CD1c-positive myeloid dendritic cell (primary cell): ENCODE measurements at regions not wholly inside any gene's neighbourhood (a gene's known extent, or its start where the extent isn't known, plus 50 kb on each side); places are given as distances from the start of the nearest gene placed in this dataset.

Experiments
- DNase-seq: peaks from one replicate; pipeline ENCODE4 v3.0.0-alpha.2; 2016; ENCODE audit errors: extremely low spot score

DNA sequence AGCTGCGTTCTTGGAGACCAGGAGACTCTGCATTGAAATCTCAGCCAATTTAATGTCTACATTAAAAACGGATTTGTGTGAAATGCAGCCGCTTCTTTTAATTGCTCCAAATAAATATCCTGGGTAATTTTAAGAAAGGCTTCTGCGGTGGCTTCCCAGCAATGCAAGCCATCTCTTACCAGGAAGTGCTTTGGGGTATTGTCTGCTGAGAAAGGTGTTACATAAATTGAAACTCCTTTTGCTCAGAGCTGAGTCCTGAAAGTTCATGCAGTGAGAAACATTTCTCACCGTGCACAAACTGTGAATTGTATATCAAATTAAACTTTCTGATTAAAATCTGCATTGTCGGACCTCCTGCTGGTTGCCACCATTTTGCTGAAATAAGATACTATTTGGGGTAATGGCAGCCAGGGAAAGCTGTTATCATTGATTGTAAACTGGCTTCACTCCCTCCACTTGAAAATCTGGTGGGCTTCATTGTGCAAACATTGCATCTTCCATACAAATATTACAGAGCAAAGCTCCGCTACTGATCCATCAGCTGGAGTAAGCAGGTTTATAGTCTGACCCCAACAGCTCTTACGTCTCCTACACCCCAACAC, 59.5 kb downstream of the ZIC5 start:
- no peak for DNase-seq

DNA sequence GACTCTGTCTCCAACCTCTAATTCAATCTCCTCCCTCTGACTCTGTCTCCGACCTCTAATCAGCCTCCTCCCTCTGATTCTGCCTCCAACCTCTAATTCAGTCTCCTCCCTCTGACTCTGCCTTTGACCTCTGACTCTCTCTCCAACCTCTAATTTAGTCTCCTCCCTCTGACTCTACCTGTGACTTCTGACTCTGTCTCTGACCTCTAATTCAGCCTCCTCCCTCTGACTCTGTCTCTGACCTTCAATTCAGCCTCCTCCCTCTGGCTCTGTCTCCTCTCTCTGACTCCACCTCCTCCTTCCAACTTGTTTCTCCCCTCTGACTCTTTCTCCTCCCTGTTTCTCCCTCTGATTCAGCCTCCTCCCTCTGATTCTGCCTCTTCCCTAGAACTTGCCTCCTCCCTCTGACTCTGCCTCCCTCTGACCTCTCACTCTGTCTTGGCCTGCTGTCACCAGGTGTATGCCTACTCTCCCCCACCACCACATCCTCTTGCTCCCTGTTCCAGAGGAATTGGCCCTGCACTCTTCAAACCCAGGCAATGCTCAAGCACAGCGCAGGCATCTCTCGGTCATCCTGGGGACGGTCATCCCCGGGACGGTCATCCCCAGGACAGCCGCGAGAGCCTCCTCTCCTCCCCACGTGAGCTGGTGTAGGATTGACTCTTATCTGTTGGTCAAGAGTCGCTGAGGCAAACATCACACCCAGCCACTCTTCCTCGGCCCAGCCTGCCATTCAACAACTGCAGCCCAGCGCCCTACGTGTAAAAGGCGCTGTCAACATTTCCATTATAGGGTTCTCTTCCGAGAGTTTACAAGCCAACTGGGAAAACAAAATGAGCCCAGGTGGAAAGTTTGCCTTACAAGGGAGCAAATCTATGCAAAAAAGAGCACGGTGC, 60.2 kb downstream of the ZIC5 start:
- no peak for DNase-seq

DNA sequence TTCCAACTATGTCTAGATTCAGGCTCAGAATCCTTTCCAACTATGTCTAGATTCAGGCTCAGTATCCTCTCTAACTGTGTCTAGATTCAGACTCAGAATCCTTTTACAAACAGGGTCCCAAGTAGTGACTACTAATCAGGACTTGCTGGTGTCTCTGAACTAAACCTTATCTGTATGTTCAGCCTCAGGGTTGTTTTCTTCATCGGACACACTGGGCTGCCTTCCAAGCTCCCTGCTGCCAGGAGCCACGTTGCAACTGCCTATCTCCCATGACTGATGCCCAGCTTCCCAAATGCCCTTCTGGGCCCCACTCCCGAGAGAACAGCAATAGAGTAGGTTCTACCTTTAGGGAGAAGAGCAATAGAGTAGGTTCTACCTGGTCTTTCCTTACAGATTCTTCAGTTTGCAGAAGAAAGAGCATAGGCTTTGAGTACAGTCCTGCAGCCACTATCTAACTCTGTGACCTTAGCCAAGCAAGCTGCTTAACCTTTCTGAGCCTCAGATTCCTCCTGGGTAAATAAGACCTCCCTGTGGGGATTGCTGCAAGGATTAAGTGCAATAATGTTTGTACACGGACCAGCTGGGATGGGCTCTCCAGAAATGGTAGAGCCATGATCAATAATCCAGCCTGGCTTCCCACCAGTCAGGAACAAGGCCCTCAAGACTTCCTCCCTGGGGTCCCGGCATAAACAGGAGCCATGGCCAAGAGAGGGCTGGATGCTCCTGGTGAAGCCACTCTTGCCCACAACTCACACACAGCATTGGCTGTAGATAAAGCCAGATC, 61.5 kb downstream of the ZIC5 start:
- no peak for DNase-seq

DNA sequence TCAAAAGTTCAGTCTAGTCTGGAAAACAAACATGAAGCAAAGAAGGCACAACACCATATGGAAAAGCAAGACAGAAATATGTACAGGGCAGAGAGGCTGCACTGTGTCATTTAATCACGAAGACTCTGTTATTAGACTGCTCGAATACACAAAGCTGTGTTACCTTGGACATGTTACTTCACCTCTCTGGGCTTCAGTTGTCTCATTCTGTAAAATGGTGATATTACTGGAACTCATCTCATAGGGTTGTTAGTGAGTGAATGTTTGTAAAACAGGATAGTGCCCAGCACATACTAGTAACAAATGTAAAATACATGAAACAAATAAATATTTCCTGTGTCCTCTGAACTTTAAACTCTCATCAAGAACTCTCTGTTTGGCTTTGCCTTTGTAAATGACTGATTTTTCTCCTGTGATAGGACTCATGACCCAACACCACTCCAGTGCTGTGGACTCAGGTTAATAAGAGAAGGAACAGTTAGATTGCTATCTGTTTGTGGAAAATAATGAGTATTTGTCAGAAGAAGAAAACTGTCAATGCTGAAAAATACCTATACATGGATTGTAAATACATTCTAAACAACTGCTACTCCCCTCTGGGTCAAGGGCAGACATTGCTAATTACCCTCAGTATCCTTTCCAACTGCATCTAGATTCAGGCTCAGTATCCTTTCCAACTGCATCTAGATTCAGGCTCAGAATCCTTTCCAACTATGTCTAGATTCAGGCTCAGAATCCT, 62.3 kb downstream of the ZIC5 start:
- no peak for DNase-seq

DNA sequence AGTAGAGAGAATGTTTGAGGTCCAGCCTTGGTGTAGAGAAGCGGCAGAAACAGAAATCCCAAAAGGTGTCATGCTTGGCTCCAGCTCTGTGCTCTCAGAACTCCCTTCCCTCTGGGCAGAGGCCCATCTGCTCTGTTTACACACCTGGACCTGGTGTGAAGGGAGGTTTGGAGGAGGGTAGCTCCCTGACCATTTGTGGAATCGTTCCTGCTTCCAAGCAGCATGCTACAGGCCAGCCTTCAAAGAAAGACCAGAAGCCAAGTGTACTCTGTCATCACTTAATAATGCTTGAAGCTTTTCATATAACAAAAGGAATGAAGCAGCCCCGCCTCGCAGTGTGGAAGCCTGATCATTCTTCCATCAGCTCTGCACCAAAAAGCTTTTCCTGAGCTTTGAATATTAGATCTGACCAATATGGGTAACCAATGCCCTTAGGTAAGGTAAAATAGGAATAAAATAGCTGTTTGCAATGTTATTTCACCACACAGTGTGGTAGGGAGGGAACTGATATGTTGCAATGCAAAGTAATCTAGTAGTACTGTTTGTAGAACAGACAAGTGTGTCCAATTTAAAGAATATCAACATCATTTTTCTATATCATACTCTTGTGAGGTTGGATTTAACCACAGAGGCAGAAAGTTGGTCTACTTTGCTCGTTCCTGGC, 63.3 kb downstream of the ZIC5 start:
- DNase-seq, result no peak

DNA sequence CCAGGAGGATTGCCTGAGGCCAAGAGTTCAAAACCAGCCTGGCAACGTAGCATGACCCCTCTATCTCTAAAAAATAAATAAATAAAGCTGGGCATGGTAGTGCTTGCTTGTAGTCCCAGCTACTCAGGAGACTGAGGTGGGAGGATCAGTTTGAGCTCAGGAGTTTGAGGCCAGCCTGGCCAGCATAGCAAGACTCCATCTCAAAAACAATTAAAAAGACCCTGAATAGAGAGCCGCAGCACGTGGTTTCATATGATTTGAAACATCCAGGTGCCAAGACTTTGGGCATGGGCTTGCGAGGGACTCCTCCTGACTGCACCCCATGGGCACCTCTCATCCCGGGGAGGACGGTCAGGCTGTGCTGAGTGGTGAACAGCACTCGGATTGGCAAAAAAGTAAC, 63.9 kb downstream of the ZIC5 start:
- DNase-seq, result no peak

DNA sequence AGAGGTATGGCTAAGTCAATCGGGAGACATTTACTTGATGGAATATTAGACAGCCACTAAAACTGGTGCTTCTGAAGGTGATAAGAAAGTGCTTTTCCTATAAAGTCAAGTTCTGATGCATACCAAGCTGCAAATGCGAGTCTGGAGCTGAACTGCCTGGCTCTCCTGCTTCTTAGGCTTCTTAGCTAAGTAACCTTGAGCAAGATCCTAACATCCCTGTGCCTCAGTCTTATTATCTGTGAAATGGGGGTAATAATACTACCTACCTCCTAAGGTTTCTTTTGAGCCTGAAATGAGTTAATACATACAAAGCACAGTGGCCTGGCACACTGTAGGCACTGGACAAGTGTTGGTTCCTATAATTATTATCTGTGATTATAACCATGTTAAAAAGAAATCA, 64.5 kb downstream of the ZIC5 start:
- no peak for DNase-seq

DNA sequence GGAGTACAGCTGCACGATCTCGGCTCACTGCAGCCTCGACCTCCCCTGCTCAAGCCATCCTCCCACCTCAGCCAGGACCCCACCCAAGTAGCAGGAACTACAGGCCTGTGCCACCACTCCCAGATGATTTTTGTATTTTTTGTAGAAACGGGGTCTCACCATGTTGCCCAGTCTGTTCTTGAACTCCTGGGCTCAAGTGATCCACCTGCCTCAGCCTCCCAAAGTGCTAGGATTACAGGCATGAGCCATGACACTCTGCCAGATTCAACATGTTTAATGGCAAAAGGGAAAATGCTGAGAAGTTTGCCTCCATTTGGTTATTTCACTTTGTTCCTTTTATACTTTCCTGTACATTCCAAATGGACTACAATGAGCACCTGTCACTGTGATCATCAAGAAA, 65.8 kb downstream of the ZIC5 start:
- DNase-seq, result no peak

DNA sequence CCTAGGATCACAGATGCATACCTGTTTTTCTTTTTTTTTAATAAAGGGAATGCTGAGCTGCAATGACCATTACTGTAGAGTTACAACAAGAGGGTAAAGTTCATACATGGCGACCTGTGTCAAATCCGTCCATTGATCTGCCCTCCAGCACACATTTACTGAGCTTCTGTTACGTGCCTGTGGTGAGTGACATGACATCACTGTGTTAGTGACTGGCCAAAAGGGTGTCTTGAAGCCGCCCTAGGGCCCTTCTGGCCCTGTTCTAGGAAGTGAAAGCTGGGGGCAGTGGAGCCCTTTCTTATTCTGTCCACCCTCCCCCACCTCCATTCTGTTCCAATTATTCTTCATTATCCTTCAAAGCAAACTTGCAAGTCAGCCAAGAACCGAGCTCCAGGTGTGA, 66.3 kb downstream of the ZIC5 start:
- DNase-seq, result peak; percentile 5

DNA sequence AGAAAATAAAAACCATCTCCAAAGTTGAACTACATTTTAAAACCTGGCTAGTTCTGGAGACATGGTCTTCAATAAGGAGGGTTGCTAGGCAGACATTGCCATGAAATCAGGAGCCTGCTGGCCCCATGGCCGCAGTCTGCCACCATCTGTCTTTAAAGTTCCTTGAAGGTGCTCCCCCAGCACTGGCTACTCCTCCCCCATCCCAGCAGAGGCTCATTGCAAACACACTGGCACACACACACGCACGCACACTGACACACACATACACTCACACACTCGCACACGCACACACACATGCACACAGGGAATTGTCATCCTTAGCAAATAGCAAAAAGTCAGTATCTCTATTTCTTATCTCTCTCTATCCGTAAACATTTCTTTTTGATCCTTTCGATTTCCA, 68.4 kb downstream of the ZIC5 start:
- DNase-seq, result no peak

DNA sequence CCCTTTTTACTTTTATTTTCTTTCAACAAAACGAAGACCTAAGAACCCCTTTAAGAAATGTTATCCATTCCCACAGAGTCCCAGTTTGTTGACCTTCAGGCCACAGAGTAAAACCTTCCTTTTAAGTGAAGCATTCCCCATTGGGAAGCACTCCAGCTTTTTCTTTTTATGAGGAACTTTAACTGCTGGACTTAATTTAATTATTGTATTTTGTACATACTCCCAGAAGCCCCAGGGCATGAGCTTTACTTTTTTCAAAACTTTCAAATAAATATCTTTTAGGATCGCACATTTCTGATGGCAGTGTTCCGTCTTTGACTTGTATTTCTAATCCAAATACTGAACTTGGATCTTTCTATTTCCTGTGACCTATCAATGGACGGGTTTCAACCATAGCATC, 68.9 kb downstream of the ZIC5 start:
- no peak for DNase-seq

DNA sequence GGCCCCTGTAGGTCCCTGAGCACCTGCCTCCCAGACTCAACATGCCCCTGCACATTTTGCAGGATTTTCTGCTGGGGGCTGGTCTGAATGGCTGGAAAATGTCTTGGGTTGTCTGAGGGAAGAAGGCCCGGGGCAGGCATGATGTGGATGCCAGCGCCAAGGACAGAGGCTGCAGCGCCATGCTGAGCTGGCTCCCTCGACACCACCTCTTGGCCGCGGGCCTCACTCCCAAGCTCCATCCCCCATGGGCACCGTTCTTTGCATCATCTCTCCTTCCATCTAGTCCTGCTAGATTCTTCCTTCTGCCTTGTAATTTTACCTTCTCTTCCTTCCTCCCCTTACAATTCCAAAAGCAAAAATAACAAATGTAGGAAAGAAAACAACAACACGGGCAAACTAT, 70.6 kb downstream of the ZIC5 start:
- no peak for DNase-seq

DNA sequence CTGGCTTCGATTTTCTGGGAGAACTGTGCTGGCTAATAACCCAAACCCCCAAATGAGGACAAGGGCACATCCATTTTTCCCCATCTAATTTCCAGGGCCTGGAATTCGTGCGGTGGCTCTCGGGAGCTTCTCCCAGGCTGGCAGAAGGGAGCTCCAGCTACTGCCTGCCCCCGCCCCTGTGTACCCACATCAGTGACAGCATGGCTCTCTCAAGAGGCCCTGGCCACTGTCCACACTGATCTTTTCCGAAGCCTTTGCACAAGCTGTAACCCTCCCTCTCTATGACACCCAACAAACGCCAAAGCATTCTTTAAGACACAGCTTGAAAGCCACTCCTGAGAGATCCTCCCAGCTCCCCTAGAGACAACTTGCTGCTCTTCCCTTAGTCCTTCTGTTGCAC, 73.1 kb downstream of the ZIC5 start:
- no peak for DNase-seq

DNA sequence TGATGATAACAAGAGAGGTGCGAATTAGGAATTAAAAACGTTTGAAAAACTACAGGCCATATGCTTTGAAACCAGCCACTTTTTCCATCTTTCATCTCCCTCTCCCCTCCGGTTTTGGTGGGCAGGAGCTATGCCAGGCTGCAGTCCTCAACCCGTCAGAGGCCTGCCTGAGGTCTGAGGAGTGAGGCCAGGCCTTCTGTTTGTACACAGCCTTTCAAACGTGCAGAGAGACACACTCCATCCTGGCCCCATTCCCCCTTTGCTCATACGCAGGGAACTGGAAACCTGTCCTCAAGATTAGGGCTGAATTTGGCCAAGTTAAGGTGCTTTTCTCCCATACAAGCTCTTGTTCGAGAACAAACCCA, 74.5 kb downstream of the ZIC5 start:
- no peak for DNase-seq

DNA sequence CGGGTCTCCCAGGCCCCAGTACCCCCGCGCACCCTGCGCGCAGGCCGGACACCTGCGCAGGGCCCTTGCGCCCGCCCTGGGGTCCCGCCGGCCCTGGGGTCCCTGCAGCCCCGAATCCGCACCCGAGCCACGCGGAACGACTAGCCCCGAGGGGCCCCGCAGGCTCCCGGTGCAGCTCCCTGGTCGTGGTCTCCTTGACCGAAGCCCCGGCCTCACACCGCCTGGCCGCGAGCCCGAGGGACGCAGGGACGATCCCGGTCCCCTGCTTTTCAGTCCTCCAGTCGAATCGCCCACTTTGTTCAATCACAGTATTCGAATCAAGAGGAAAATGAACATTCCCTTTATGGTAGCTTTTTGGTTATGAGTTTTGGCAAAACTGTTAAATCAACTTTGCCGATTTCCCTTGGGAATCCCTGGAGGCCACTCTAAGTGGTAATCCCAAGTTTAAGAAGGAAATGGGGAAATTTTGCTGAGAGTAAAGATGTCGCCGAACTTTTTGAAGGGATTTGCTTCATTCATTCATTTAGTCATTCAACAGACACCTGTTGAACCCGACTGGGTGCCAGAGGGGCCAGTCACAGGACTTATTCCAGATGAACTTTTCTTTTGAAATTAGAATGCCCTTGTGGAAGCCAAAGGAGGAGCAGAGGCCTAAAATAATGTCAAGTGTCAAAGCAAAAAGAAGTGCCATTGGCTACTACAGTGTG, 75.0 kb downstream of the ZIC5 start:
- DNase-seq, result no peak

DNA sequence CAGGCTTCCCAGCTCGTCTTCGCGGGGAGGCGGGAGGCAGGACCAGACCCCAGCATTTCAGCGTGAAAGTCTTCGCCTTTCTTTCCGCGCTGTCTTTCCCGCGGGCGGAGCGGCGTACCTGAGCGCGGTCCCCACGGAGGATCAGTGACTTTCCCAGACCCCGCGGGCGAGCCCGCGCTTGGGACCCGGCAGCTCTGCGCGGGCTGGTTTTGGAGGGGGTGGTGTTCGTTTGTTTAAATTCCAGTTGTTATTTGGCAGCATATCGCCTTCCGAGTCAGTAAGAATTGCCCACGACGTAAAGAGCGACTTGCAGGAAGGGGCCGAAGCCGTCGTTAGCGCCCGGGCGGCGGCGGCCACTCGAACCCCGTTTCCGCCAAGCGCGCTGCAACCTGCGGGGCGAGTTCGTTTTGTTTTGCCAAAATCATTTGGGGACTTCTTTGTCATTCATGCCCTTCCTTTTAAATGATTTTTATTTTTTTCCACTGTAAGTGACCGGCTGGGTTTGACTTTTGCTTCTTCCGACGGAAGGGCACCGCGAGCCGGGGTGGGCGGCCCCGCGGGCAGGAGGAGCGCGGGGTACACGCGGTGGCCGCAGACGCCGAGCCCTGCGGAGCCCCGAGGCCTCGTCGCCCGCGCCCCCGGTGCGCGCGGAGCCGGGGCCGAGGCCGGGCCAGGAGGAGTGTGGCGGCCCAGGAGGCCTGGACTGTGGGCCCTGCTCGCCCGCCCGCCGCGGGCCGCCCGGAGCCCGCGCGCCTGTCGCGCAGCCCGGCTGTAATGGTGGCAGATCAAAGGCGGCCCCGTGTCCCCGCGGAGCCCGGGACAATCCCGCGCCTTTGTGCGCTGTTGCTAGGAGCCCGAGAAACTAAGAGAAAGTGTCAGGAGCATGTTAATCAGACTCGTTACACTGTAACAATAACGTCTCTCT, 75.9 kb downstream of the ZIC5 start:
- DNase-seq, result no peak

DNA sequence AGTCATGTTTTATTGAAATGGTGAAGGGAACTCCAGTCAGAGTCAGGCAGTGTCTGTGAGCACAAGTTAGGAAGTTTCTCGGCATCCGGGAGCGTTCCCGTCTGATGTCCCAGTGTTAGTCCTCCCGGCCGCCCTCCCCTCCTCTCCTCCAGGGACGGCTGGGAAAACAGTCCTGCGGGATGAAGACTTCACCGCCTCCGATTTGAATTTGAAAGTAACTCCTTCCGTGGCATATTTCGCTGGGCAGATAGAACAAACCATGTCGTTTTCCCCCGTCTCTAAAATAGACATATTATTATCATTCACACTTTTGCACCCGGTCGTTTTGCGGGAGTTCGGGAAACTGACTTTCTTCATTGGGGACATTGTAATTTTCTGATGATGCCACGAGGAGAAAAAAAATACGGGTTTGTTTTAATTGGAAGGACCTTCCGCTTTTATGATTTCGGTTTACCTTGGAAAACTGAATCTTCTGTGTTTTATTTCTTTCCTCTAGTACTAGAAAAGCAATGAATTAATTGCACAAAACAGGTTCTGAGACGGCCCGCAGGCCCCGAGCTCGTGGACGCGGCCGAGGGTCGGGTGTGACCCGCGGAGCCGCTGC, 76.6 kb downstream of the ZIC5 start:
- DNase-seq, result no peak

DNA sequence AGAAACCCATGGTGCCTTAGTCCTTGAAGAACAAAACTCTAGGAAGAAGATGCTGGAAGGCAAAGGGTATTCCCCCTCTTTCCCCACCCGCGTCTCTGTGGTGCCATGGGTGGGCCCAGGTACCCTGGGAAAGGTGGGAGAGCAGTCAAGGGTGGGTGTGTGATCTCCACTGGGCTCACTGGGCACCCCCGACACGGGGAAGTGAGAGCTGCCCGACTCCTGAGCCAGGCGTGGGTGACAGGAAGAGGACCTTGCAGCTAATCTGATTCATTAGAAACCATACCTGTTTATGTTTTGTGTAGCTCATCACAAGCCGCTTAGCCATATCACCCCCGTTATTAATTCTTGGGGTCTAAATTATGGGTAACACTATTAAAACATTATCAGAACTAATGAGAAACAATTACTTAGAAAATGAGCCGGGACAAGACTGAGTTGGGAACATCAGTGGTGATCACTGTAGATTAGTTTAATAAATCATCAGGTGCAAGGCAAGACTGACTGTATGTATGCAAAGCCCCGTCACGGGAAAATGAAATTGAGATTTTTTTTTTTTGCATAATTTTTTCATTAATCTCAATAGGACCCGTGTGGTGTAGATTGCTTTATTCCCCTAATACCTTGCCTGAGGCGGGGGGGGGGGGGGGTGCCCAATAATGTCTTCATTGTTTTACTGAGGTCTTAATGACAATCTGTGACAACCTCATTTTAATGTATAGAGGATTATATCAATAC, 77.3 kb downstream of the ZIC5 start:
- DNase-seq, result peak; percentile 1

DNA sequence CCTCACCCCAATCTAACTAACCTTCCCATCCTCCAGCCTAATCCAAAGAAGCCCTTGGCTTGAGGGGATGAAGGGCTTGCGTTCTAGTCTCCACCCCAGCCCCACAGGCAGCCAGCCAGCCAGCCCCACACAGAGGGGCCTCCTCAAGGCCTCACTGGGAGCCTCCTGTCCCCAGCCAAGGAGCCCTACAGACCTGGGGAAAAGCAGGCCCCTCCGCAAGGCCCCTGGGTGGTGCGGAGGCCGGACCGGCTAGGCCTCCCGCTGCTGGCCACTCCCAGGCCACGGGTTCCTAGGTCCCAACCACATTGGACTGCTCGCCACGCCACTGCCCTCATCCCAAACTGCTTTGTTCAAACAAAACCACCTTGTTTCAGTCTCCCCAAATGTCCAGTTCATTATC, 78.0 kb downstream of the ZIC5 start:
- DNase-seq, result no peak
